Fibroblast of skin of abdomen (primary cell): ENCODE measurements at regions not wholly inside any gene's neighbourhood (a gene's known extent, or its start where the extent isn't known, plus 50 kb on each side); places are given as distances from the start of the nearest gene placed in this dataset.

Experiments
- DNase-seq: peaks from one replicate; pipeline ENCODE4 v3.0.0-alpha.2; 2013

DNA sequence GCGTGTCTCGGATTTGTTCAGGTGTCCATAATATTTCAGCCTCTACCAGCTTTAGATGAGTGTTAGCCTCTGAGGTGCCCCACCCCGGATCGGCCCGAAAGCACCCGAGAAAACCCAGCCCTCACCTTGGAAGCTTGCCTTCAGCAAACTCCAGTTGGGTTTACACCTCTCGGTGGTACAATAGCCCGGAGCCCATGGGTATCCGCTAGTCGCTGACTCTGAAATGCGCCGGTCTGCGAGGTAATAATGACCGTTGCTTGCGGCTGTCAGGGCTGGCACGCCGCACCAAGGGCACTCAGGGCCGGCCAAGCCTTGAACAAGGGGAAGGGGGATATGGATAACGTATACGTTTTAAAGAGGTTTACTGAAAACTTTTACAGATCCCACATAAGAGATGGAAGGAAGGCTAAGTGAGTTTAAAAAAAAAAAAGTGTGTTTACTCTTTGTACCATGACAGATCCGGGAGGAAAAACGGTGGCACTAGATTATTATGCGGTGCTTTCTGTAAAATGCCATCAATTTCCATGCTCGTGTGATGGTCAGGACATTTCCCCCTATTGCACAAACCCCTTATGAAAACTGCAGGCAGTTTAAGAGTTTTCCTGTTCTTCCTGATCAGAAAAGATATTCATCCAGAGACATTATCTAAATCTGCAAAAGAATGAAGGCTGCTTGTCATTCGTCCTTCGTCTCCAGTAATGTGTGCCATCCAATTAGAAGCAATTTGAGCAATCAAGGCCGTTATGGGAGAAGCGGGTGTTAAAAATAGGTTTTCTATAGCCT lies 124.2 kb downstream of the TMEM161B start:
- DNase-seq = no peak

DNA sequence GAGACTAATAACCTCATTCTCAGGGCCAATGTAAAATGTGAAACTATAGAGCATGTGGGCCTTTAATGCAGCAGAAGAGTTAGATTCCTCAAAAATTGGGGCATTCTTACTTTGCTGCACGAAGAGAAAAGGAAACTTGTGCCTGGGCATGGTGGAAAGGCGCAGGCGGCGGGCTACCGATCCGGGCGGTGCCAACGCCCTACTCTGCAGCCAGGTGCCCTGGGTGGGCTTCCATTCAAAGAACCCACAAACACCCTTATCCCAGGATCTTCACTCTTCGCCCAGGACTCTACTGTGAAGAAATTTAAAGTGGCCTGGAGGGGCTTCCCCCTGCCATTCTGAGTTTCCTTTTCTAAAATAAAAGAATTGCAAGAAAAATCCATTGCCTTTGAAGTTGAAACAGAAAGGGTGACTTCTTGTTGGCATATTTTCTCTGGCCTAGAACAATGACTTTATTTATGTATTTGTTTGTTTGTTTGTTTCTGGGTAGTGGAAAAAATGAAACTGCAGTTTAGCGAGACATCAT lies 124.9 kb downstream of the TMEM161B start:
- DNase-seq = no peak

DNA sequence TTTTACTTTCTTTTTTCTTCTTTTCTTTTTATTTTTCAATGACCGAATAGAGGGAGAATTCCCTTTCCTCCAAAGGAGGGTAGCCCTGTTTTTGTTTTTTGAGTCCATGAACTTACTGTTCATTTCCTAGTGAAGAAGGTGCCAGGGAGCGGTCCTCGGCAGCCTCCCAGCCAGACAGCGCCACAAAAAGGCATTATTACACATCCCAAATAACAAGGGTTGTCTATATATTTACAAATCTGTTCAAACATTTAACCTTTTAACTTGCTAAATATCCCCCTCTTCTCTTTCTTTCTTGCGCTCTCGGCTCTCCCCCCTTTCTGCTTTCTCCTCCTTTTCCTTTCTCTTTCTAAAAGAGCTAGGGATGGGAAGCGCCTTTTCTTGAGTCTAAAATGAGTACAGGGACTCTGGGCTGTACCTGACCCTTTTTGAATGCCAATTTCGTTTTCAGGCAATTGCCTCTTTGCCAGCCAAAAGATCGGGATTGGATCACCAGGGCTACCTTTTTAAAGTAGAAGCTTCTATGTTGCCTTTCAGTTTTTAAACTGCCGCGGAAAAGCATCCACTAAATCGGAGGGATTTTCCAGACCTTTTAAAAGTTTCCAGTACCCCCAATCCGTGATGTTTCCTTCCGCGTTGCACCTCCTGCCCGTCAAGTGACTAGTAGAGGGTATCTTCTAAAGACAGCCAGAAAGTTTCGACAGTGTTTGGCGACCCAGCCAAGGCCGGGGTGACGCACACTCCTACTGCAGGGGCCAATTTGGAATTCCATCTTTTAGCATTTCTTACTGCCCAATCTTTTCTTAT lies 125.6 kb downstream of the TMEM161B start:
- DNase-seq = no peak

DNA sequence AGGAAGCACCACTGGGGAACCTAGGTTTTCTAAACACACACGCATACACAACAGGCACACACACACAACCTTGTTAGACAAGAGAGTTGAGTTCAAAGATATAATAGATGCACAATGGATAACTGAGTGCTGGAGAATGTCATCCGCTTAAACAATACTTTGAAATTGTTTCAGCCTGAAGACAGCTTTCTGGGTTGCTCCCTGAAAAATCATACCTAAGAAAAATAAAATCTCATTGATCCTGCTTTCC lies 126.1 kb downstream of the TMEM161B start:
- no peak for DNase-seq

DNA sequence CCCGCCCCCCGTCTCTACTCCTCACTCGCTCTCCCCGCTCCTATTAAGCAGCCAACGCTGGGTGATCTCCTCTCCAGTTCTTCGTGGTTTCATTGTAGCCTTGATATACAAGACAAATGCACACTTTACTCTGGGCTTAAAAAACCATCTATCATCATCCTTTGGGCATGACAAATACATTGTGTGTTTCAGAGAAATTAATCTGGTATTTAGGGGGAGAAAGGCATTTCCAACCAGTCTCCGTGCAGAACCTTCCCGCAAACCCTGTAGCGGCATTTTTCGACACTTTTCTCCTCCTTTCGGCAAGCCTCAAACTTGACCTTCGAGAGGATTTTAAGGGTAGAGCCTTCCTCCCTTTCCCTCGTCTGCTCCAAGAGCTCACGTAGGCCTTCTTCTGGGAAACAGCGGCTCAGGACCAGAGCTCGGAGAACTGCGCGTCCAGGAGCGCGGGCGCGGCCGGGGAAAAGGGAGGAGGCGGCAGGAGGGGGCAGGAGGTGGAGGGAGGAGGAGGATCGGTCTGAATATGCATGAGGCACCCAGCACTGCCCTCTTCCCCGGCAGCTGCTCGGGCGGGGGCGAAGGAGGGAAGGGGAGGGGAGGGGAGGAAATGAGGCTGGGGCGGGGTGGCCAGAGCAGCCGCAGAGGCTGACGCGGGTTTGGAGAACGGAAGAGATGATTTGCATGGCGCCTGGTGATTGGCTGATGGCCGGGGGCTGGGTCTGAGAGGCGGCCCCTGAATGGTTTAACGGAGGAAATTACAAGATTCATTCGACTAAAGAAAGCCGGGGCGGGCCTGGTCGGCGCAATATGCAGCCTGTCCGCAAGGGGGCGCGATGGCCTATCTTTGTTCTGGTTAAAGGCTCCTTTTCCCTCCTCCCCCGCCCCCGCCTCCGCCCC lies 127.5 kb downstream of the TMEM161B start:
- DNase-seq = peak; percentile 96

DNA sequence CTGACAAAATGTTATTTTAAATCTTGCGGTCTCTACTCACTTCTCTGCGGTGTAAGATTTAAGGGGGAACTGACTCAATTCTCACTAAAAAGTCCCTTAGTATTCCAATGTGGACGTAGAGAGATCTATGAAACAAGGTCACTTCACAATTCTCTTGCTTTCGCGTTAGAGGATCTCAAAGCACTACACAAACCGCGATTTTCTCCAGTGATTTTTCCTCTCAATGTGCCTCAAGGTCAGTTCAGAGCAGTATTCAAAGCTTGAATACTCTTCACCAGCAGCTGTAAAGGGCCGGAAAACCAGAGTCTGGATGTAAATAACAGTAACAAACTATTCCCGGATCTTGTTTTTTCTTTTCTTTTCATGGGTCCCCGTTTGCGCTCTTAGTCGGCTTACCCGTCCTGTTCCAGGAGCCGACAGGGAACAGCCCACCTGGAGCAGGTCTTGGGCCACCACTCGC lies 128.2 kb downstream of the TMEM161B start:
- no peak for DNase-seq

DNA sequence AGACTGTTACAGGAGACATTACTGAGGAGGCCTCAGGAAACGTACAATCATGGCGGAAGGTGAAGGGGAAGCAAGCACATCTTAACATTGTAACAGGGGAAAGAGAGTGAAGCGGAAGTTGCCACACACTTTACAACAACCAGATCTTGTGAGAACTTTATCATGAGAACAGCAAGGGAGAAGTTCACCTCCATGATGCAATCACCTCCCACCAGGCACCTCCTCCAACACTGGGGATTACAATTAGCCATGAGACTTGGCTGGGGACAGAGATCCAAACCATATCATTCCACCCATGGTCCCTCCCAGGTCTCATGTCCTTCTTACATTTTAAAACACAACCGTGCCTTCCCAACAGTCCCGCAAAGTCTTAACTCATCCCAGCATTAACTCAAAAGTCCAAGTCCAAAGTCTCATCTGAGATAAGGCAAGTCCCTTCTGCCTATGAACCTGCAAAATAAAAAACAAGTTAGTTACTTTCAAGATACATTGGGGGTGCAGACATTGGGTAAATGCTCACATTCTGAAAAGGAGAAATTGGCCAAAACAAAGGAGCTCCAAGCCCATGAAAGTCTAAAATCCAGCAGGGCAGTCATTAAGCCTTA lies 138.3 kb downstream of the TMEM161B start:
- DNase-seq = no peak

DNA sequence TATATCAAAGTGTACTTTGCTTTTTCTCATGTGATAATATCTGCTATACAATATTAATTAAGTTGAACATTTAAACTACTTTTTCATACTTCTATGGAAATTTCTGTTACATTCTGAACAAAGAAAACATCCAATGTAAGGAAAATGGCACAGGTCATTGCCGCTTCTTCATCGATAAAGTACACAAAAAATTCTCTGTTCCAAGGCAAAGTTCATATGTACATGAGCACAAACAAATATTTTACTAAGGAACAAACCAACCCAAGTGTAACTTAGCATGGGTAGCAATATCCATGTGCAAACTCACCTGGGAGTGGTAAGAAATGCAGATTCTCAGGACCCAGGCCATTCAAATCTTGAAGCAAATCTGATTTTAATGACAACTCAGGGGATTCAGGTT lies 139.8 kb downstream of the TMEM161B start:
- no peak for DNase-seq

DNA sequence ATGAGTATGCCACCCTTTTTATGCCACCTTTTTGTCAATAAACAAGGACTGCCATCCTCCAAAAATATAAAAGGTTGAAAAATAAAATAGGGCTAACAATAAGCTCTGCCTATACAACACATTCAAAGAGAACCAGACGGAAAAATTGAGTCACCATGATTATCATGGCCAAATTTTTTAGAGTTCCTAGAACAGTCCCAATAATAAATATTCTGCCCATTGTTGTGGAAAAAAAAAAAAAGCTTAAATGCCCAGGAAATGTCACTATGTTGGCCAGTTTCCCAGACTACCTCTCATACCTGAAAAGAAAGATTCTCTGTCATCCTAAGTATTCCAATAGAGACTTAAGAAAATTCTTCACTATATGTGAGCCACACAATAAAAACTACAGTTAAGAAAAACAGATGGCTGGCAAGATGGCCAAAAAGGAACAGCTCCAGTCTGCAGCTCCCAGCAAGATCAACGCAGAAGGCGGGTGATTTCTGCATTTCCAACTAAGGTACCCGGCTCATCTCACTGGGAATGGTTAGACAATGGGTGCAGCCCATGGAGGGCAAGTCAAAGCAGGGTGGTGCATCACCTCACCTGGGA lies 149.0 kb downstream of the TMEM161B start:
- no peak for DNase-seq

DNA sequence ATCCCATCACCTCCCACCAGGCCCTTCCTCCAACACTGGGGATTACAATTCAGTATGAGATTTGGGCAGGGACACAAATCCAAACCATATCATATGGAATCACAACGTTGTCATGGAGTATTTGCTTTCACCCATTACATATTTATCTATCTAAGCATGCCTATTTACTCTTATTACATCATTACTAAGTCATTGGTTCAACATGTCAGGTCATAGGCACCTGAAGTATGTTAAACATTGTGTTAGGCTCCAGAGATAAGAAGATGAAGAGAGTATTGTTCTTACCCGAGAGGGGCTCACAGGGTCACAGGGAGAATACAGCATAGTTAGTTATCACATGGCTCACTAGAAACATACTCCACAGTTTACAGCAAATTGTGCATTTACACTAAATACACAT lies 150.5 kb downstream of the TMEM161B start:
- DNase-seq = no peak

DNA sequence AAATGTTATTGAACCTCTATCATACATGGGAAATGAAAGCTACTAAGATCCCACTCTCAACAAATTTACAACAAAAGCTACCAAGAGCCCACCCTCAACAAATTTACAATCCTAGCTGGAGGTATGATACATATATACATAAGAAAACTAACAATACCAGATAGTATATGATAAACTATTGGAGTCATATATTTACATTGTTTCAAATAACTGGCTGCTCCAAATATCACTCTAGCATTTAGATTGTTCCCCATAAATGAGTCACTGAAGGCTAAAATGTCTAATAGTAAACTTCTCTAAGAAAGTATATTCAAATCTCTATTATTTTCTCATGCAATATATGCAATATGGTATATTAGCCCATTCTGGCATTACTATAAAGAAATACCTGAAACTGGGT lies 151.1 kb downstream of the TMEM161B start:
- DNase-seq = no peak

DNA sequence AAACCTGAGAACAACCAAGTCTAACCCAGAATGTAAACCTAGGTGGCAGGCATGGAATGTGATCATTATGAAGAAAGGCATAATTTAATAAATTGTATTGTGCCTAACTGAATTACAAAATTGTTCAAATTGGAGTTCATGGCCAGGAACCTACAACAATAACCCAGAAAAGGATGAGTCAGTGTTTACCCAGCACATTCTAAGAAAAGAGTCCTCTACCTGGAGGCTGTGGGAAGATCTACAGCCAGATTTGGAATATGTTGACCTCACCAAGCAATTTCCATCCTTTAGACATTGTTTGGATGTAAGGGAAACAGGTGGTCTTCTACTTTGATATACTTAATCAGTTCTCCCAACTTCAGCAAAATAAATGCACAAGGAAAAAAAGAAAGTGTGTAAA lies 152.2 kb downstream of the TMEM161B start:
- DNase-seq = no peak

DNA sequence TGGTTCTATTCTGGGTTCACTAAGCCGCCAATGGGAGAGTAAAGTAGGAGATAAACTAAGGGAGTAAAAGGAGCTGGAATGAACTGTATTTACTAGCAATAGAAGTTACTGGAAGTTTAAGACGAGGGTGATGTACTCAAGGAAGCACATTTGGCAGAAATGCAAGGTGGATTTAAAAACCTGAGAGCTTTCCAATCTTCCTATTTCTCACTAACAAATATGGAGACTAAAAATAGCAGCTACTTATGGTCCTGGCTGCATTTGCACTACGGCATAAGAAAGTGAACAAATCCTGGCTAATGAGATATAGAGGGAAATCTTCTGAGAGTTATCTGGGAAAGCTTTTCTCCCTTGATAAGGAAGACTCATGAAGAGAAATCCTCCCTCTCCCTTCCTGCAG lies 153.4 kb downstream of the TMEM161B start:
- DNase-seq = no peak

DNA sequence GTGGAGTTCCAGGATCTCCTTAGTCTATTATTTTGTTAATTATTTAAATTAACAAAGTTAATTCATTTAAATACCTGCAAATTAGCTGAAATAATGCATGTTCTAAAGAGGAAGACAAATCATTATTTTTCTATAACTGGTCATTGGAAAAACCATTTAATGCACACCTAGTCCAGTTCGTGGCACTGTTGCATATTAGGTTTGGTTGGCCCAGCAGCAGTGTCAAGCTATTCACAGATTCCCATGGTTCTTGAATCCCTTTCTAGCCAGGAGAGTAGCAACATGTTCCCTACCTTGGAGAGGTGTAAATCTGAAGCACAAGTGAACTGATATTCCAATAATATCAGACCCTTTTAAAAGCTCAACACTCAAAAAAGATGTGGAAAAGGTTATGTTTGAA lies 155.2 kb downstream of the TMEM161B start:
- no peak for DNase-seq

DNA sequence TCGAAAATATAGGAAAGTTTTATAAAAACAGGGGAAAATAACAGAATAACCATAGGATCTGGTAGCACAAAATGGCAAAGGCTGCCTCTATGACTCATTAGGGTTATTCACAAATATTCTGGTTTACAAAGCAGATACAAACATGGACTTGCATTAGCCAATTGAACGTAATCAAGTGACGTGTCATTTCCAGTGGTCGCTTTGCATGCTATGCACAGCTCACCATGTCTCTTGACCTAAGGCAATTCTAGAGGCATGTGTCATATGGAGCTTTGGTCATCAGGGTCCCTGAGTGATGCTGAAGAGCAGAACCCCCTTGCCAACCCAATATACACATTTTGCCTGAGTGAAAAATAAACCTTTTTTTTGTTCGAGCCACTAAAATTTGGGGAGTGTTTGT lies 158.8 kb downstream of the TMEM161B start:
- no peak for DNase-seq

DNA sequence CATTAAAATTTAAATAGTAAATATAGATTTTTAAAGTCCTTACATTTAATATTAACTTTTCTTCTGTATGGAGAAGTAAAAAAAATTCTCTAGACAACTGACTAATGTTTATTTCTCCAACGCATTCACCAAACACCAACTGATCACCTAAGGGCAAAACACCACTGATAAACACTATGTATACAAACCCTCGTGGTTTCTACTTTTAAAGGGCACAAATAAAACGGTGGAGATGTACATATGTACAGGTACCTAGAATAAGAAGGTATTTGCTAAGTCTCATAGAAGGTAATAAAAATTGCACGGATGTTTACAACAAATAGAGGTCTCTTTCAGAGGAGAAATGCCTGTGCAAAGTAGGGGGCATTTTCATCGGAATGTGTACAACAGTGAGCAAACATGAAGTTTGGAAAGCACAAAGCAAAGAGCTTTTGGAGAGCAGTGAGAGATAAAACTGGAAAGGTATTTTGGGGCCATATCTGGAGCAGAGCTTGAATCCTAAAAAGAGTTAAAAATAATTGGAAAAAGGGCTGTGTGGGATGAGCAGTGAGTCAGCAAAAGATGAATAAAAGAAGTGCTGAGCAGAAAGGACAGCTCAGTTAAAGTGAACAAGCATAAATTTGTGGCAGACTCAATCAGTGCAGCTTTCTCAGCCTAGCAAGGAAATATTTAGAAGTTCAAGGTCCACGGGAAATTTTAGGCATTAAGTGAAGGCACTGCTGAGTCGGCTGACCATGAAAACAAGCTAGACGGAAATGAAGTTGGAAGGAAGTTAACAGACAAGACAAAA lies 160.0 kb downstream of the TMEM161B start:
- no peak for DNase-seq

DNA sequence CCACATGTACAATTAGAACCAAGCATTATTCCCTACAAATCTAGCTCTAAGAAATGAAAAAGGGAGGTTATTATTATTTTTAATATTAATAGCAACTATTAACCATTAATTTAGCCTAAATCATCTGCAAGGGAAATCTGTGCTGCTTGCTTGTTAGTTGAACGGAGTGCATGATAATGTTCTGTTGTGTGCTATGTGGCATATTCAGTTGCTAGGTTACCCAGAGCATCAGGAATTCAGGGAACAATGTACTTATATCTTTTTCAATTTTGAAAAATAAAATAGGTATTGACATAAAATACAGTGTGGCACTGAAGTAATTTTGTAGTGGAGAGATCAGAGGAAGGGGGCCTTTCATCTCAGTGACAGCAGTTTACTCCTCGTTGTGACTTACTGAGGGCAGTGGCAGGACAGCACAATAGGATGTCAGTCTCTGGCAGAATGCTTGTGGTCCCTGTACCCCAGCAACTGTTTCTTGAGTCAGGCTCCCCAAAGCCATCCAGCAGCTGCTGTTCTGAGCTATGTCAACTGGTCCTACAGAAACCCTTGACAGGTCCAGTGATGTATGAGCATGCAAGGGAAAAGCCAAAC lies 173.6 kb downstream of the TMEM161B start:
- DNase-seq = no peak

DNA sequence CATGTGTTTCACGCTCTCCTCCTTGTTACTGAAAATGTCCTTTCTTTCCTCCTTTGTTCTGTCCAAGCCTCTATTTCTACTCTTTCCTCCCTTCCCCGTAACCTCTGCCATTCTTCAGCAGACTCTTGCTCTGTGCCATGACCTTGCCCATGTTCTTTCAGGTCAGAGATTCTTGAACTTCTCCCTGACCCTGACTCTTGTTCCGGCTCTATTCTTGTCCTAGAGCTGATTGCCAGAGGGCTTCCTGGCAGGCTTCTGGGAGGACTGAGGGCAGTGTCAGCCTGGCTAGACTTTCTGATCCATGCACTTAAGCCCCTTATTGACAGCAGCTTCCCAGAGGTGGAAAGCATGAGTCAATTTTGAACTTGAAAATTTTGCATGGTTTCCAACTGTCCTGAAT lies 174.2 kb downstream of the TMEM161B start:
- no peak for DNase-seq

DNA sequence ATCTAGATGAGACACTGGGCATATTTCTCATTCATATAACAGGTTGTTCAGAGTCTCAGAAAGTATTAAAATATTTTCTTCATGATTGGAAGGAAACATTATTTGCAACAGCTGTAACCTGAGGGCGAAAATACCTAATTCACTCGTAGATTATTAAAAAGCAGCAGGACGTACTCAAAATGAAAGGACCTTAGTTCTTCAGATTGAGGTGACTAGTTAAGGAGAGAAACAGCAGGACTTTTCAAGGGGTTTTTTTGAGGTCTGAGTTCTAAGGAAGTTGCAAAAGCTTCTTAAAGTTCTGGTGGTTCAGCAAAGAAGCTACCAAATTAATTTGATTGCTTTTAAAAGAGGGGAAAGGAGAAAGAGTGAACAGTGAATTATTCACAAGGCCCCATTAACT lies 174.9 kb downstream of the TMEM161B start:
- no peak for DNase-seq

DNA sequence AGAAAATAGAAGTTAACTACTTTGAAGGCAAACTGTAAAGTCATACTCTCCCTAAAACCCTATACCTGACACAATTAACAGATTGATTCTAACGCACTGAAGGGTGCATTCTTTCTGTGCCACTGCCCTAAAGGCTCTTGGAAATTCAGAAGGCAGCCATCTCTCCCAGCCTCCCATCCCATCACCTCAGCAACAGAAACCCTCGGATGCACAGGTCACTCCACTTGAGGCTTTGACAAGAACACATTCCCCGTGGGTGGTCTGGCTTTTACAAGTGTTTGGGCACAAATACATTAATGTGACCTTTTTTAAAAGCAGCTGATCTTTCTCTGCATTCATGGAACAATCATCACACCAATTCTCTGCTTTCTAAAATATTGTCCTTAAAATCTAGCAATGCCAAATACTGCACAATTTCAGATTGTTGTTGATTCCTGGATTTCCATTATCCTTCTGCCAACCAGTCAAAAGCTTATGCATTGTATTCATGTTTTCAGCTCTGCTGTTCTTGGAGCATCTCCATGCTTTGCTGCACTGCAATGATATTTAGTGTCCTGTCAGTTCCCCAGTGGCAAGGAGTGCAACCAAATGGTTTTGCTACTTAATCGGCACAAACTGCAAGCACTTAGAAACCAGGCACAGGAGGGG lies 175.6 kb downstream of the TMEM161B start:
- no peak for DNase-seq
